HCT116 (cell line): ENCODE measurements at regions not wholly inside any gene's neighbourhood (a gene's known extent, or its start where the extent isn't known, plus 50 kb on each side); places are given as distances from the start of the nearest gene placed in this dataset.

Experiments
- ATAC-seq: fragments of 200-7000 bp; cut with Tn5 transposase; 2 replicates; pipeline ENCODE4 v1.9.1; 2020; ENCODE audit warnings: mild to moderate bottlenecking, moderate library complexity
- BruUV-seq: library from RNA; stranded (reverse); fragments of 400-500 nt; replicated peaks from 2 replicates; lab custom pipeline; 2021; lab: Mats Ljungman, UMichigan
- CTCF ChIA-PET: fragments of 300-600 bp; sonication (Branson Sonifier 250); formaldehyde crosslinking; loops from one replicate; lab custom pipeline; 2021; ENCODE audit warnings: antibody characterized with exemption; lab: Charles Lee
- POLR2A ChIA-PET: fragments of 300-600, 350-600 bp; sonication (Branson Sonifier 250); formaldehyde crosslinking; loops from one replicate; lab custom pipeline; 2021; ENCODE audit warnings: antibody characterized with exemption; lab: Charles Lee
- RAD21 ChIA-PET, 2 experiments: fragments of 300-600 bp; sonication (Branson Sonifier 250); formaldehyde crosslinking; loops; one replicate each; lab custom pipeline; 2023; ENCODE audit warnings: low total read pairs in 2 of 2; ENCODE audit not compliant: uncharacterized antibody in 2 of 2, unreplicated experiment in 2 of 2, low non-redundant PET in 1 of 2; lab: Charles Lee
- DNase-seq: peaks from one replicate; pipeline ENCODE4 v3.0.0-alpha.2; 2010; ENCODE audit warnings: low read depth, low spot score
- H2AFZ ChIP-seq: fragments of 200-600 bp; shearing (Covaris generic), sonication (generic); 2 replicates; pipeline ENCODE4 v1.6.1; 2017; ENCODE audit warnings: low read depth, mixed run types, mixed read lengths, antibody characterized with exemption, low read length; ENCODE audit not compliant: poor library complexity, severe bottlenecking
- H3K27ac ChIP-seq: 2 replicates; pipeline ENCODE4 v1.5.1; 2012; ENCODE audit warnings: low read depth, low read length
- H3K27me3 ChIP-seq: fragments of 200-600 bp; sonication (generic); 2 replicates; pipeline ENCODE4 v1.6.1; 2016; ENCODE audit warnings: mixed run types, low read length, mixed read lengths; ENCODE audit not compliant: insufficient read depth
- H3K36me3 ChIP-seq, 2 experiments: fragments of 200-500 bp in 1 of 2; fragments of 200-600 bp in 1 of 2; sonication (Bioruptor generic) in 1 of 2; sonication (generic) in 1 of 2; 2 replicates each; pipeline versions ENCODE4 v1.5.1 to v1.6.1; 2014 to 2016; ENCODE audit warnings: low read length in 2 of 2, inconsistent platforms in 1 of 2, mixed read lengths in 1 of 2, mixed run types in 1 of 2; ENCODE audit not compliant: insufficient read depth in 2 of 2, control insufficient read depth in 1 of 2
- H3K4me1 ChIP-seq, 2 experiments: fragments of 200-600 bp in 1 of 2; sonication (generic) in 1 of 2; 2 replicates each; pipeline versions ENCODE4 v1.5.1 to v1.6.1; 2012 to 2017; ENCODE audit warnings: low read length in 2 of 2, inconsistent platforms in 1 of 2, mild to moderate bottlenecking in 1 of 2, mixed read lengths in 1 of 2, mixed run types in 1 of 2, moderate library complexity in 1 of 2; ENCODE audit not compliant: insufficient read depth in 2 of 2, control insufficient read depth in 1 of 2
- H3K4me2 ChIP-seq: fragments of 200-600 bp; sonication (generic); 2 replicates; pipeline ENCODE4 v1.6.1; 2017; ENCODE audit warnings: mixed run types, low read length, mixed read lengths
- H3K4me3 ChIP-seq, 2 experiments: fragments of 200-600 bp in 1 of 2; sonication (generic) in 1 of 2; replicated peaks in 1 of 2; 2 replicates each; pipeline ENCODE4 v1.5.1; 2011 to 2016; ENCODE audit warnings: low read length in 2 of 2, control low read depth in 1 of 2, low read depth in 1 of 2, mild to moderate bottlenecking in 1 of 2, mixed read lengths in 1 of 2, mixed run types in 1 of 2
- H3K79me2 ChIP-seq: fragments of 200-600 bp; sonication (generic); 2 replicates; pipeline ENCODE4 v1.6.1; 2017; ENCODE audit warnings: mild to moderate bottlenecking, mixed run types, low read length, moderate library complexity, mixed read lengths; ENCODE audit not compliant: insufficient read depth
- H3K9ac ChIP-seq: fragments of 200-600 bp; sonication (generic); 2 replicates; pipeline ENCODE4 v1.6.1; 2016; ENCODE audit warnings: low read length, mixed read lengths
- H3K9me2 ChIP-seq: fragments of 200-600 bp; sonication (generic), shearing (Covaris generic); 2 replicates; pipeline ENCODE4 v1.6.1; 2017; ENCODE audit warnings: mixed run types, mild to moderate bottlenecking, moderate library complexity; ENCODE audit not compliant: insufficient read depth
- H3K9me3 ChIP-seq, 2 experiments: fragments of 200-500 bp in 1 of 2; fragments of 200-600 bp in 1 of 2; sonication (Bioruptor generic) in 1 of 2; sonication (generic) in 1 of 2; 2 replicates each; pipeline ENCODE4 v1.6.1; 2014 to 2017; ENCODE audit warnings: low read length in 2 of 2, mixed read lengths in 2 of 2, inconsistent platforms in 1 of 2, low read depth in 1 of 2, mild to moderate bottlenecking in 1 of 2, mixed run types in 1 of 2, moderate library complexity in 1 of 2; ENCODE audit not compliant: control insufficient read depth in 1 of 2, insufficient read depth in 1 of 2
- H4K20me1 ChIP-seq: fragments of 200-600 bp; sonication (generic), shearing (Covaris generic); 2 replicates; pipeline ENCODE4 v1.6.1; 2017; ENCODE audit warnings: mixed run types, mild to moderate bottlenecking, moderate library complexity; ENCODE audit not compliant: insufficient read depth
- CBX3 ChIP-seq: IDR thresholded peaks from 2 replicates; pipeline ENCODE4 v1.6.1; 2012; ENCODE audit warnings: low read depth
- CEBPB ChIP-seq: IDR thresholded peaks from 2 replicates; pipeline ENCODE4 v1.6.1; 2012; ENCODE audit warnings: low read depth
- CTCF ChIP-seq, 3 experiments: fragments of 200-600 bp in 1 of 3; sonication (generic) in 1 of 3; IDR thresholded peaks in 2 of 3; conservative IDR thresholded peaks in 1 of 3; 2 replicates each; pipeline ENCODE4 v1.5.1; 2012 to 2017; ENCODE audit warnings: low read depth in 2 of 3, low read length in 2 of 3, antibody characterized with exemption in 1 of 3, borderline replicate concordance in 1 of 3, control low read depth in 1 of 3, mild to moderate bottlenecking in 1 of 3, mixed read lengths in 1 of 3, mixed run types in 1 of 3, moderate library complexity in 1 of 3; ENCODE audit not compliant: insufficient read depth in 1 of 3
- EZH2 ChIP-seq: fragments of 200-600 bp; sonication (generic); IDR thresholded peaks from 2 replicates; pipeline ENCODE4 v1.6.1; 2017; ENCODE audit warnings: antibody characterized with exemption, mixed run types
- JUND ChIP-seq: IDR thresholded peaks from 2 replicates; pipeline ENCODE4 v1.6.1; 2012
- MAX ChIP-seq: IDR thresholded peaks from 2 replicates; pipeline ENCODE4 v1.6.1; 2012
- RAD21 ChIP-seq: IDR thresholded peaks from 2 replicates; pipeline ENCODE4 v1.6.1; 2012; ENCODE audit warnings: low read depth, mild to moderate bottlenecking
- SP1 ChIP-seq: IDR thresholded peaks from 2 replicates; pipeline ENCODE4 v1.6.1; 2012; ENCODE audit warnings: low read depth
- TCF7L2 ChIP-seq: IDR thresholded peaks from 2 replicates; pipeline ENCODE4 v1.7.0; 2011; ENCODE audit warnings: borderline replicate concordance, inconsistent platforms; ENCODE audit not compliant: insufficient read depth, insufficient read length; ENCODE audit errors: extremely low read depth
- ZFX ChIP-seq: fragments of 450-650 bp; IDR thresholded peaks from 2 replicates; pipeline ENCODE4 v1.6.1; 2017
- ZNF274 ChIP-seq: fragments of 200-500 bp; sonication (Bioruptor generic); IDR thresholded peaks from 2 replicates; pipeline ENCODE4 v1.6.1; 2014; ENCODE audit warnings: mild to moderate bottlenecking, low read depth, low read length, inconsistent platforms
- intact Hi-C: fragments of 100-400 bp; cut with micrococcal nuclease; formaldehyde crosslinking; loops from 2 replicates; pipeline ENCODE4 v1.10.0; 2022
- TF ChIP-seq, protein P1 (sequence below): IDR thresholded peaks from 2 replicates; pipeline ENCODE4 v1.6.1; 2012

DNA sequence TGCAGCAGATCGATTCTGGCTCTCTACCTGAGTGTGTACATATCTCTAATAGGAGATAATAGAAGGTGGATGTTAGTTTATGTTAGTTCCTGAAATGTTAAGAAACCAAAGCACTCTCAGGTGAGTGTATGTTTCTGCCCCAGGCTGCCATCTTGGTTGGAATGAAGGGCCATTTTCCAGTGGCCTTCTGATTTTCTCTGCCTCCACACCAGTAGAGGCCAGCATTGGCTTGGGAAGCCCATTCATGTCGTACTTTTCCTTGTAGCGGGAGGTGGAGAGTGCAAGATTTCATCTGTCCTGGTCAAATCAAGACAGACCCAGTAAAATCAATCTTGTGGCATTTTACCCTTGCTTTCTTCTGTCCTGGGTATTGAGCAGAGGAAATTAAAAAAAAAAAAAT is 91.0 kb downstream of the GAS1 start (continued):
- no peak for TF ChIP-seq CEBPB
- no peak for TF ChIP-seq ZNF274
- TF ChIP-seq CBX3: no peak

DNA sequence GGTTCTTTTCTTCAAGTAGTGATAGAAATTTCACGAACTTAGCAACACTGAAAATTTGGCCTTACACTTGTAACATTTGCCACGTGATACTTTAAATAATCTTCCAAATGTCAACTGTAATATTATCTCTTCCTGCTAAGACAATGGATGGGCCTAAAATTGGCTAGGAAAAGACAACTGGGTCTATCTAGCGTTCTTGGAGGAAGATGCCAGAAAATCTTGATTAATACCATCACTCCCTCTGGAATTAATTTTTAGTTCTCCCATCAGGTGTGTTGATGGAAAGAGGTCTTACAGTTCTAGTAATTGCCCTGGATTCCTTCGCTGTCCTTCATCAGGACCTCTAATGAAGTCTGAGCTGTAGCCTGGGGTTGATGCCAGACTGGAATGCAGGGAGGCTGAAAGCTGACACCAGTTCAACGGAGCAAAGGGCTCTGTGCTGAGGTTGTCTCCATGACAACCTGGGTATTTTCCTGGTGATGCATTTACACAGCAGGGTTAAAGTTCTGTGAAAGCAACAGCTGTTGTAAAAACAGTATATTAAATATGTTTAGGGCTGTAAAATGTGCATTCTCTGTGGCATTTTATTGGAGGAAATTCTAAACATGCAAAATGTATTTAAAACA is 92.3 kb downstream of the GAS1 start:
- intact Hi-C loops: no loop called here
- H4K20me1 ChIP-seq: no peaks in the 10 kb centered on the region
- BruUV-seq: no TSS peak
- H3K36me3 ChIP-seq: no peaks in the 10 kb centered on the region
- TF ChIP-seq RAD21 (no peak), EZH2 (no peak), ZNF274 (no peak), ZFX (no peak)
- TF ChIP-seq, protein P1, sequence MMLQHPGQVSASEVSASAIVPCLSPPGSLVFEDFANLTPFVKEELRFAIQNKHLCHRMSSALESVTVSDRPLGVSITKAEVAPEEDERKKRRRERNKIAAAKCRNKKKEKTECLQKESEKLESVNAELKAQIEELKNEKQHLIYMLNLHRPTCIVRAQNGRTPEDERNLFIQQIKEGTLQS: no peak
- DNase-seq: no peak
- ChIA-PET RAD21 (no interaction called here), POLR2A (no interaction called here), CTCF (no interaction called here)
- no peak overlapping the region for H3K4me2 ChIP-seq
- H3K27ac ChIP-seq: no peak overlapping the region
- H3K9me2 ChIP-seq: no peaks in the 10 kb centered on the region
- peaks cover 11% of the 10 kb centered on the region; the same call in 1 of the 2 replicates for H3K27me3 ChIP-seq
- no peak overlapping the region for H2AFZ ChIP-seq
- H3K9ac ChIP-seq: no peak overlapping the region
- H3K4me3 ChIP-seq: no peak overlapping the region
- H3K79me2 ChIP-seq: no peaks in the 10 kb centered on the region
- no peaks in the 10 kb centered on the region; a peak in 1 of 4 replicates for H3K4me1 ChIP-seq
- no peak for ATAC-seq
- H3K9me3 ChIP-seq: no peaks in the 10 kb centered on the region

DNA sequence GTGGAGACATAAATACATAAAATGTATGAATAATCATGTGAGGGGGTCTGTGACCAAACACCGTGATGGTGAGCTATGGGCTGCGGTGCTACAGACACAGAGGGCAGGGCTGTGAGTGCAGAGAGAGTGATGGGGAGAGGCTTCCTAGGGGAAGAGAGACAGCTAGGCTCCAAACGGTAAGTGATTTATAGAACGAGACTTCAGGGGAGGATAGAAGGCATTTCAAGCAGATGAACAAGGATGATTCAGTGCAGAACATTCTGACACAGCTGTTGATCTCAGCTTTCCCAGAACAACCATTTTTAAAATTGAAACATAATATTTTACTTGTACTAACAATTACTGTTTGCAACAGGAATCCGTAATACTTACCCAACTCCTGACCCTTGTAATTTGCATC is 100.7 kb downstream of the GAS1 start:
- no peak overlapping the region for H3K4me3 ChIP-seq
- H2AFZ ChIP-seq: no peak overlapping the region
- DNase-seq (no peak), ATAC-seq (no peak)
- H3K9ac ChIP-seq: no peak overlapping the region
- H3K27ac ChIP-seq: no peak overlapping the region
- peaks cover 21% of the 10 kb centered on the region for H3K27me3 ChIP-seq
- H3K79me2 ChIP-seq: no peaks in the 10 kb centered on the region
- POLR2A ChIA-PET: no interaction called here
- BruUV-seq: no TSS peak
- no peaks in the 10 kb centered on the region for H3K9me3 ChIP-seq
- no peak overlapping the region for H3K4me2 ChIP-seq
- no peak for TF ChIP-seq CTCF (IDR thresholded peaks at IDR 0.05 in 2 of 3, conservative IDR thresholded peaks at IDR 0.05 in 1 of 3; ENCODE audit: borderline replicate concordance in 1 of 3, insufficient read depth in 1 of 3, low read depth in 2 of 3, low read length in 2 of 3)
- TF ChIP-seq TCF7L2: no peak
- no peak for TF ChIP-seq SP1
- no peak for TF ChIP-seq RAD21
- no peak for TF ChIP-seq CEBPB
- TF ChIP-seq, protein P1: no peak
- no peak for TF ChIP-seq MAX
- TF ChIP-seq JUND: no peak
- no peaks in the 10 kb centered on the region for H3K36me3 ChIP-seq
- intact Hi-C loops: no loop called here
- no peaks in the 10 kb centered on the region for H3K4me1 ChIP-seq
- CTCF ChIA-PET: no interaction called here
- no peaks in the 10 kb centered on the region for H3K9me2 ChIP-seq
- H4K20me1 ChIP-seq: no peaks in the 10 kb centered on the region
- RAD21 ChIA-PET: no interaction called here
